Keratinocyte (primary cell): ENCODE measurements at regions not wholly inside any gene's neighbourhood (a gene's known extent, or its start where the extent isn't known, plus 50 kb on each side); places are given as distances from the start of the nearest gene placed in this dataset.
"Not testable (repeated sequence)": the region's sequence is repeated elsewhere in the genome, so short reads cannot be mapped to it uniquely, and the experiment has no call there.

Experiments
- DNase-seq: peaks from one replicate; pipeline ENCODE4 v3.0.0-alpha.2; 2011; ENCODE audit warnings: low read depth, missing footprints, low spot score
- FAIRE-seq: peaks from 2 replicates; lab custom pipeline; 2011; peaks lifted over from hg19 to GRCh38; lab: Jason Lieb, UNC
- H2AFZ ChIP-seq: 2 replicates; pipeline ENCODE4 v1.6.0; 2012; ENCODE audit warnings: low read length, control low read depth, inconsistent platforms; ENCODE audit not compliant: control insufficient read depth
- H3K27ac ChIP-seq: 2 replicates; pipeline ENCODE4 v1.5.1; 2011; ENCODE audit warnings: low read length; ENCODE audit not compliant: control insufficient read depth, insufficient read depth
- H3K27me3 ChIP-seq: 3 replicates; pipeline ENCODE4 v1.6.0; 2011; ENCODE audit warnings: low read length; ENCODE audit not compliant: control insufficient read depth, insufficient read depth; ENCODE audit errors: extremely low read depth
- H3K36me3 ChIP-seq, 2 experiments: 2 replicates in 1 of 2; 3 replicates in 1 of 2; pipeline ENCODE4 v1.5.1; 2011; ENCODE audit warnings: low read length in 2 of 2, mild to moderate bottlenecking in 1 of 2; ENCODE audit not compliant: control insufficient read depth in 2 of 2, insufficient read depth in 2 of 2; ENCODE audit errors: extremely low read depth in 1 of 2
- H3K4me1 ChIP-seq: 3 replicates; pipeline ENCODE4 v1.5.1; 2011; ENCODE audit warnings: low read length; ENCODE audit not compliant: control insufficient read depth, insufficient read depth; ENCODE audit errors: extremely low read depth
- H3K4me2 ChIP-seq: 3 replicates; pipeline ENCODE4 v1.6.0; 2011; ENCODE audit warnings: low read depth, low read length; ENCODE audit not compliant: control insufficient read depth, insufficient read depth; ENCODE audit errors: extremely low read depth
- H3K4me3 ChIP-seq, 3 experiments: fragments of 200-600 bp in 1 of 3; sonication (generic) in 1 of 3; 2 replicates in 2 of 3; 3 replicates in 1 of 3; pipeline ENCODE4 v1.5.1; 2011 to 2016; ENCODE audit warnings: low read length in 3 of 3, mild to moderate bottlenecking in 3 of 3, control low read depth in 2 of 3, inconsistent platforms in 1 of 3, low read depth in 1 of 3, mixed read lengths in 1 of 3, mixed run types in 1 of 3, moderate library complexity in 1 of 3; ENCODE audit not compliant: control insufficient read depth in 2 of 3, insufficient read depth in 2 of 3; ENCODE audit errors: extremely low read depth in 1 of 3
- H3K79me2 ChIP-seq: 2 replicates; pipeline ENCODE4 v1.6.0; 2012; ENCODE audit warnings: low read length; ENCODE audit not compliant: control insufficient read depth, insufficient read depth
- H3K9ac ChIP-seq: 3 replicates; pipeline ENCODE4 v1.6.0; 2011; ENCODE audit warnings: low read length; ENCODE audit not compliant: control insufficient read depth, insufficient read depth; ENCODE audit errors: extremely low read depth
- H3K9me1 ChIP-seq: 3 replicates; pipeline ENCODE4 v1.6.0; 2011; ENCODE audit warnings: low read length; ENCODE audit not compliant: control insufficient read depth, insufficient read depth; ENCODE audit errors: extremely low read depth
- H3K9me3 ChIP-seq: 2 replicates; pipeline ENCODE4 v1.5.1; 2012; ENCODE audit warnings: low read depth, low read length; ENCODE audit not compliant: control insufficient read depth
- H4K20me1 ChIP-seq: 3 replicates; pipeline ENCODE4 v1.6.0; 2011; ENCODE audit warnings: low read length; ENCODE audit not compliant: control insufficient read depth, insufficient read depth; ENCODE audit errors: extremely low read depth
- EZH2 ChIP-seq: IDR thresholded peaks from one replicate; pipeline ENCODE4 v1.6.1; 2012; ENCODE audit warnings: inconsistent platforms, mild to moderate bottlenecking, low read length, moderate library complexity
- dilution Hi-C: fragments of 300-500 bp; cut with MboI; formaldehyde crosslinking; loops from one replicate; pipeline ENCODE4 v1.7.0; 2020; ENCODE audit warnings: low sequenced_read_pairs; ENCODE audit not compliant: extremely low pct_ligation_motif_present
- TF ChIP-seq, protein P1 (sequence below), 3 experiments: IDR thresholded peaks in 1 of 3; conservative IDR thresholded peaks in 1 of 3; optimal IDR thresholded peaks in 1 of 3; 2 replicates in 2 of 3; 3 replicates in 1 of 3; pipeline versions ENCODE3 to v1.5.1; 2011; ENCODE audit warnings: low read length in 3 of 3, mild to moderate bottlenecking in 3 of 3, moderate library complexity in 2 of 3, control low read depth in 1 of 3, inconsistent platforms in 1 of 3; ENCODE audit not compliant: insufficient read depth in 2 of 3; ENCODE audit errors: extremely low read depth in 1 of 3

- dilution Hi-C loops, result no loop called here
- DNase-seq, result no peak
- Histone ChIP-seq H3K4me1 (no peaks in the 10 kb centered on the region), H4K20me1 (no peaks in the 10 kb centered on the region), H3K9me3 (no peaks in the 10 kb centered on the region), H3K9ac (no peak overlapping the region), H3K4me2 (no peak overlapping the region), H3K9me1 (no peaks in the 10 kb centered on the region), H3K4me3 (no peak overlapping the region), H3K79me2 (no peaks in the 10 kb centered on the region), H3K27ac (no peak overlapping the region), H2AFZ (no peak overlapping the region), H3K27me3 (no peaks in the 10 kb centered on the region), H3K36me3 (no peaks in the 10 kb centered on the region)
- FAIRE-seq, result no peak
- no peak for TF ChIP-seq EZH2
- TF ChIP-seq, protein P1, sequence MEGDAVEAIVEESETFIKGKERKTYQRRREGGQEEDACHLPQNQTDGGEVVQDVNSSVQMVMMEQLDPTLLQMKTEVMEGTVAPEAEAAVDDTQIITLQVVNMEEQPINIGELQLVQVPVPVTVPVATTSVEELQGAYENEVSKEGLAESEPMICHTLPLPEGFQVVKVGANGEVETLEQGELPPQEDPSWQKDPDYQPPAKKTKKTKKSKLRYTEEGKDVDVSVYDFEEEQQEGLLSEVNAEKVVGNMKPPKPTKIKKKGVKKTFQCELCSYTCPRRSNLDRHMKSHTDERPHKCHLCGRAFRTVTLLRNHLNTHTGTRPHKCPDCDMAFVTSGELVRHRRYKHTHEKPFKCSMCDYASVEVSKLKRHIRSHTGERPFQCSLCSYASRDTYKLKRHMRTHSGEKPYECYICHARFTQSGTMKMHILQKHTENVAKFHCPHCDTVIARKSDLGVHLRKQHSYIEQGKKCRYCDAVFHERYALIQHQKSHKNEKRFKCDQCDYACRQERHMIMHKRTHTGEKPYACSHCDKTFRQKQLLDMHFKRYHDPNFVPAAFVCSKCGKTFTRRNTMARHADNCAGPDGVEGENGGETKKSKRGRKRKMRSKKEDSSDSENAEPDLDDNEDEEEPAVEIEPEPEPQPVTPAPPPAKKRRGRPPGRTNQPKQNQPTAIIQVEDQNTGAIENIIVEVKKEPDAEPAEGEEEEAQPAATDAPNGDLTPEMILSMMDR (optimal IDR thresholded peaks at IDR 0.05 in 1 of 3, IDR thresholded peaks at IDR 0.05 in 1 of 3, conservative IDR thresholded peaks at IDR 0.05 in 1 of 3; ENCODE audit: extremely low read depth in 1 of 3, insufficient read depth in 2 of 3, low read length in 3 of 3), result no peak
Measured at GRCh38 chr5:29193972-29194371, 1999.5 kb upstream of the CDH6 start.

GRCh38 chr5:29191269-29192048 is 2002.0 kb upstream of the CDH6 start:
- dilution Hi-C loops, H3K79me2 ChIP-seq, H3K27ac ChIP-seq, H3K4me2 ChIP-seq, H3K9me3 ChIP-seq, H3K9ac ChIP-seq, H3K4me3 ChIP-seq, H3K27me3 ChIP-seq, FAIRE-seq, H3K9me1 ChIP-seq, H3K4me1 ChIP-seq, DNase-seq, H4K20me1 ChIP-seq, H2AFZ ChIP-seq, H3K36me3 ChIP-seq: not testable (repeated sequence)

- H3K4me3 ChIP-seq, H3K27me3 ChIP-seq, H3K27ac ChIP-seq, FAIRE-seq, H3K9me3 ChIP-seq, H3K4me2 ChIP-seq, H3K79me2 ChIP-seq, DNase-seq, H3K9me1 ChIP-seq, dilution Hi-C loops, H4K20me1 ChIP-seq, H3K4me1 ChIP-seq, H3K9ac ChIP-seq, H3K36me3 ChIP-seq, H2AFZ ChIP-seq: not testable (repeated sequence)
Measured at GRCh38 chr5:29190398-29190797, 2003.1 kb upstream of the CDH6 start.

GRCh38 chr5:29186380-29186779 is 2007.1 kb upstream of the CDH6 start:
- H3K4me2 ChIP-seq, dilution Hi-C loops, H3K27me3 ChIP-seq, H3K9ac ChIP-seq, H3K4me3 ChIP-seq, H3K79me2 ChIP-seq, H4K20me1 ChIP-seq, H3K36me3 ChIP-seq, H3K27ac ChIP-seq, H3K9me1 ChIP-seq, H3K4me1 ChIP-seq, FAIRE-seq, H2AFZ ChIP-seq, DNase-seq, H3K9me3 ChIP-seq: not testable (repeated sequence)
